ENCODE measurements at regions not wholly inside any gene's neighbourhood (a gene's known extent, or its start where the extent isn't known, plus 50 kb on each side); places are given as distances from the start of the nearest gene placed in this dataset.

DNA sequence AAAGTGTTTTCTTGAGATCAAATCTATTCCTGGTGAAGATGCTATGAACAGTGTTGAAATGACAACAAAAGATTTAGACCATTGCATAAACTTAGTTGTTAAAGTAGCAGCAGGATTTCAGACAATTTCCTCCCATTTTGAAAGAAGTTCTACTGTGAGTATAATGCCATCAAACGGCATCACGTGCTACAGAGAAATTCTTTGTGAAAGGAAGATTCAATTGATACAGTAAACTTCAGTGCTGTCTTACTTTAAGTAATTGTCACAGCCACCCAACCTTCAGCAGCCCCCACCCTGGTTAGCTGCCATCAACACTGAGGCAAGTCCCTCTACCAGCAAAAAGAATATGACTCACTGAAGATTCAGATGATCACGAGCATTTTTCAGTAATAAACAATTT, 115.2 kb downstream of the TES start:
- TF ChIP-seq CTCF (IDR thresholded peaks at IDR 0.05) (no peak), POLR2AphosphoS5 (IDR thresholded peaks at IDR 0.05; ENCODE audit: low read depth, low read length) (no peak)
